ENCODE measurements at regions not wholly inside any gene's neighbourhood (a gene's known extent, or its start where the extent isn't known, plus 50 kb on each side); places are given as distances from the start of the nearest gene placed in this dataset.

DNA sequence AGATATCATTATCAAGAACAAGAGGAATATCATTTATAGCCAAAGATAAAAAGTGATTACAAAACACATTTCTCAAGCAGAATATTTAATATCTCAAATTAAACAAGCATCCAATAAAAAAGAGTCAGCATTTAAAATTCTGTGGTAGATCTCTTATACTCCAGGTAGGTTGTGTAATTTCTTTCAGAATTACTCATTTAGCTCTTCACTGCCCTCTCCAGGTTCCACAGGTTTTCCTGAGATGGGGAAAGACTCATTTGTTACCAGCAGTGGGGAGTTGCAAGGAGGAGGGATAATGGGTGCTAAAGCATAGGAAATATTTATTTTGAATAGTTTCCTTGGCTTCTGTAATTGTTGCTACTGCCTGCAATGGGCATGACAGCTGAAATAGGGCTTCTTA is 83.1 kb upstream of the RASGRP1 start:
- no peak for DNase-seq (ENCODE audit: low read depth in 2 of 2)

- no peak for DNase-seq (ENCODE audit: low read depth in 2 of 2)
Observed at GRCh38 chr15:38648121-38648843, 83.7 kb upstream of the RASGRP1 start.

- no peak for DNase-seq (ENCODE audit: low read depth in 2 of 2)
Observed at GRCh38 chr15:38650384-38650783, 85.8 kb upstream of the RASGRP1 start.

- DNase-seq (ENCODE audit: low read depth in 2 of 2), result no peak
Observed at GRCh38 chr15:38650936-38651327, 86.3 kb upstream of the RASGRP1 start.

DNA sequence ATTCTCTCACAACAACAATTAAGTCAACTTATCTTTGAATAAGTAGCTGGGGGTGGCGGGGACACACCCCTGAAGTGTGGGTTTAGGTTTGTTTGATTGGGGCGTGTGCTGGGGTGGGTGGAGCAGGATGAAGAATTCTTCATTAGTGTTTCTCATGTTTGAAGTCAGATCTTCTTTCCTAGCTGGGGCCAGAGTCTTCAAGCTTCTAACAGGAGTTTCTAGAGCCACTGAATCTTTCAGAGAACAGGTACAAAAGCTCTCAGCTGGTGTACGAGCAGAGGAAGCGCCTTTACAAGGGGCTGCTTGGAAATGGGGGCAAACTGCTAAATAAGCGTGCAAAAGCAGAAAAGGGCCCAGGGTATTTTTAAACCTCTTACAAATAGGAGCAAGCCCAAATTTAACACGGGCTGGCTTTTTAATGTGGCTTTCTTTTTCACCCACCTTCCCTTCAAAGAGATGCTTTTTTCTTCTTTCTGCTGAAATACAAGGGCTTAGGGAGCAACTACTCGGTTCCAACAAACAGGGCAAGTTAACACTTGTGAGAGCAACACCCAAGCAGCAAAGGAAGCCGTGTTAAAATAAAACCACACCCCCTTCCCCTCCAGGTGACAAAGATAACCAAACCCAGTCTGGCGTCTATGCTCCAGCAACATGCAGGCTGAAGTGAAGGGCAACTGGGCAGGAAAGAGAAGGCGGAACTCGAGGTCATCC is 86.9 kb upstream of the RASGRP1 start:
- no peak for DNase-seq (ENCODE audit: low read depth in 2 of 2)

- no peak for DNase-seq (ENCODE audit: low read depth in 2 of 2)
Observed at GRCh38 chr15:38652183-38652794, 87.7 kb upstream of the RASGRP1 start.

GRCh38 chr15:38652998-38653397 is 88.4 kb upstream of the RASGRP1 start:
- no peak for DNase-seq (ENCODE audit: low read depth in 2 of 2)

- no peak for DNase-seq (ENCODE audit: low read depth in 2 of 2)
Observed at GRCh38 chr15:38658431-38658830, 93.8 kb upstream of the RASGRP1 start.

GRCh38 chr15:38660738-38661137 is 96.1 kb upstream of the RASGRP1 start:
- no peak for DNase-seq (ENCODE audit: low read depth in 2 of 2)

- DNase-seq (ENCODE audit: low read depth in 2 of 2), result no peak
Observed at GRCh38 chr15:38662033-38662802, 97.6 kb upstream of the RASGRP1 start.

GRCh38 chr15:38662805-38663204 is 98.2 kb upstream of the RASGRP1 start:
- no peak for DNase-seq (ENCODE audit: low read depth in 2 of 2)

GRCh38 chr15:38665586-38666305 is 101.1 kb upstream of the RASGRP1 start:
- DNase-seq (ENCODE audit: low read depth in 2 of 2), result no peak

DNA sequence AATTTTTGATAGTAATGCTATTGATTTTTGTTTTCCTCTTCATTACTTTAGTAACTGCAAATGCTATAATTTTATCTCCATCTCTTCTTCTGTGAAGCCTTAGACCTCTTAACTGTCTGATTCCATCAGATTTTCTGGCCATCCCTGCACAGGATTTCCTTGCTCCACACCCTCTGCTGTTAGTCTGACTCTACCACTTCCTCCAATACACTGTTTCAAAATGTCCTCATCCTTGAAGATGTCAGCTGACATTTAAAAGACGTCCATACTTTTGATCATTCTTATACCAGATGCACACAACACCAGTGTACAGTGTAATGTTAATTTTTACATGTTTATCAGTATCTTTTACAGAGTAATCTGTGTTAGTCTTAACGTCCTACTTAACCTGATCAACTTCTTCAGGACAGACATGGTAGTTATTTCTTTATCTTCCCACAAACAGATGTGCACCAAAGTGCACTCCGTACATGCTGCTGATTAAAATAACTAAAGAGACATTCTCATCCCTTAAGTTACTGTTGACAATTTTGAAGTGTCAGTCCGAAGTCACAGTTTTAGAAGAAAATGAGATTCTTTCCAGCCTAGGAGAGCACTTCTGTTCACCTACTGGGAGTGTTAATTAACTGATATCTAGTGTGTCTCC is 102.4 kb upstream of the RASGRP1 start:
- DNase-seq (ENCODE audit: low read depth in 2 of 2), result no peak

GRCh38 chr15:38667890-38668850 is 103.6 kb upstream of the RASGRP1 start:
- DNase-seq (ENCODE audit: low read depth in 2 of 2), result no peak

DNA sequence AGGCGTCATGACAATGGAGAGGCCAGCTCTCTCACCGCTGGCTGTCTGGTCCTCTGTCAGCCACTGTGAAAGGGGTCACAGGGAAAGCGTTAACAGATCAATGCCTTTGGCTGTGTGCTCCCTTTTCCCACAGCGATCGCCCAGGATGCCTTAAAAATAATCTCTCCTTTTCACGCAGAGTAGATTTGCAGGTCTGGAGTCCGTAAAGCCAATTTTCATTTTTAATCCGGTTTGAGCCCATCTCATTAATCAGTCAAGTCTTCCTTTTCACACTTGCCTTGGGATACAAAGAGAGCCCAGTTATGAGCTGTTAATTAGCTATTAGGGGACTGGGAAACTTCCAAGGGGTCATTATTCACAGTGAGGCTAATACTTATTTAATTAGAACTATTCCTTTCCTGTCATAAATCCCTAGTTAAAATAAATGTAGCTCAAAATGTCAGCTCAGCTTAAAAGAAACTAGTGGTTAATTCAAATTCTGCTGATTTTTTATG is 104.3 kb upstream of the RASGRP1 start:
- no peak for DNase-seq (ENCODE audit: low read depth in 2 of 2)

- no peak for DNase-seq (ENCODE audit: low read depth in 2 of 2)
Observed at GRCh38 chr15:38670128-38671005, 105.8 kb upstream of the RASGRP1 start.

GRCh38 chr15:38671006-38671387 is 106.4 kb upstream of the RASGRP1 start:
- no peak for DNase-seq (ENCODE audit: low read depth in 2 of 2)

DNA sequence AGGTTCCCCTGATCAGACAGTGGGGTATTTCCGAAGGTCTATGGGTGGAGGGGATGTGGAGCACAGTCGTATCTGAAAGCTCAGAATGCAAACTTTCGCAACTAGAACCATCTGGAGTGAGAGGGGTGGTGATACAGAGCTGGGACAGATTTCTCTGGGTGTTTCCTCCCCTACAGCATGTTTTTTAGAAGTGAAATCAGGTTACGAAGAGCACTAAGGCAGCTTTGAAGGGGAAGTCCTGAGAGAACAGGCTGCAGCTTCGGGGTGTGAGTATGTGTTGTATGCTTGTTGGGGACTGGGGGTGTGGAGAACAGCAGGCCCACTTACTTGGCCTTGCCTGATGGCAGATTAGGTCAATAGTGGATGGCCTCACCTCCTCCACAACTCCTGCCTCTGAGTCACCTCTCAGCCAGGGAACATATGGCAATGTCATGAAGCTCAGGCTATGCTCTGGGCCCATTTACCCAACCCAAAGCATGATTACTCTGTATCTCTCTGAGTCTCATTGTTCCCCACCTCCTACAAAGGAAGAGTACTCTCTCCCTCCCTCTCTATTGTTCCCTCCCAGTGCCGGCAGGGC is 107.2 kb upstream of the RASGRP1 start:
- DNase-seq (ENCODE audit: low read depth in 2 of 2), result no peak
